ENCODE measurements at regions not wholly inside any gene's neighbourhood (a gene's known extent, or its start where the extent isn't known, plus 50 kb on each side); places are given as distances from the start of the nearest gene placed in this dataset.

DNA sequence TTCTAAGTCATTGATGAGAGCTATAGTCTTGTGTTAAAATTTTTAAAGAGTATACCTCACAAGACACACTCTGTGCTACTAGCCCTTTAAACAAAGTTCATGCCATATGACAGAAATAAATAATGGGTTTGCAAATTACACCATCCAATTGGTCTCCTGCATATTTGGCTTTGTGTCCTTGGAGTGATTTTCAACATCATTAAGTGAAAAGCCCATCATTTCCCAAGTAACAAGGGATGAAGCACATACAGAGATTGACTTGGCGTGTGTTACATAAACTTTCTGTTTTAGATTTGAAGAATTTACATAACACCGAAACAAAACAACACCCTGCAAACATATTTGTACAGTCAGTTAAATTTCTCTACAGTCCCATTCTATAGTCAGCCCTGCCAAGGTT, 216.9 kb upstream of the NEIL3 start:
- Histone ChIP-seq H3K4me3 (ENCODE audit: low read depth in 1 of 2, low read length in 2 of 2) (no peak overlapping the region), H3K36me3 (ENCODE audit: insufficient read depth, low read length) (no peaks in the 10 kb centered on the region), H3K4me1 (ENCODE audit: insufficient read depth, low read length) (no peaks in the 10 kb centered on the region), H3K27me3 (ENCODE audit: control insufficient read depth in 1 of 2, insufficient read depth in 2 of 2, low read length in 2 of 2) (no peaks in the 10 kb centered on the region), H3K9me3 (ENCODE audit: low read length) (no peaks in the 10 kb centered on the region), H3K27ac (ENCODE audit: low read depth, low read length) (no peak overlapping the region), H3K9ac (ENCODE audit: low read length) (no peak overlapping the region)

DNA sequence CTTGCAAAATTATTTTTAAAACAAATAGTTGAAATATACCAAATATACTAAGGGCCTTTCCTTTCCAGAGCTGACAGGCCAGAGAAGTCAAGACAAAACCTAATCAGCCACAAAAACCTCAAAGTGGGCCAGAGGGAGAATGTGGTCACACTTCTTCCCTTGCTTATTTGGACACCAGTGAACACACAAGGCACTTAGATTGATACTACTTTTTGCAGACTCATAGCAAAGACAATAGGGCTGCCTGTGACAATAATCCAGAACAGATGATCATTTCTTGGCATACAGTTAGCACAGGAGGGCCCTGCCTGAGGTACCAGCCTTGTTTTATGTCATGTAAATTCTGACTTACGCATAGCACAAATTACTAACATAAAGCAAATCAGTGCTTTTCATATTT, 215.7 kb upstream of the NEIL3 start:
- no peaks in the 10 kb centered on the region for H3K9me3 ChIP-seq (ENCODE audit: low read length)
- no peak overlapping the region for H3K4me3 ChIP-seq (ENCODE audit: low read depth in 1 of 2, low read length in 2 of 2)
- no peaks in the 10 kb centered on the region for H3K27me3 ChIP-seq (ENCODE audit: control insufficient read depth in 1 of 2, insufficient read depth in 2 of 2, low read length in 2 of 2)
- no peak overlapping the region for H3K9ac ChIP-seq (ENCODE audit: low read length)
- H3K4me1 ChIP-seq (ENCODE audit: insufficient read depth, low read length), result no peaks in the 10 kb centered on the region
- H3K36me3 ChIP-seq (ENCODE audit: insufficient read depth, low read length), result no peaks in the 10 kb centered on the region
- no peak overlapping the region for H3K27ac ChIP-seq (ENCODE audit: low read depth, low read length)

DNA sequence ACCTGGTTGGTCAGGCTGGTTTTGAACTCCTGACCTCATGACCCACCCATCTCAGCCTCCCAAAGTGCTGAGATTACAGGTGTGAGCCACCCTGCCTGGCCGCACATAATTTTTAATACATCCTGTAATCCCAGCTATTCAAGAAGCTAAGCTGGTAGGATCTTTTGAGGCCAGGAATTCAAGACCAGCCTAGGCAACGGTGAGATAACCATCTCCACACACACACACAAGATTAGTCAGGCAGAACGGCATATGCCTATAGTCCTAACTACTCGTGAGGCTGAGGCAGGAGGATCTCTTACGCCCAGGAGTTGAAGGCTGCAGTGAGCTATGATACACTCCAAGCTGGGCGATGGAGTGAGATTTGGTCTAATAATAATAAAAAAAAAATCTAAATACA, 212.4 kb upstream of the NEIL3 start:
- H3K4me1 ChIP-seq (ENCODE audit: insufficient read depth, low read length), result no peaks in the 10 kb centered on the region
- H3K9ac ChIP-seq (ENCODE audit: low read length), result no peak overlapping the region
- no peak overlapping the region for H3K27ac ChIP-seq (ENCODE audit: low read depth, low read length)
- no peak overlapping the region for H3K4me3 ChIP-seq (ENCODE audit: low read depth in 1 of 2, low read length in 2 of 2)
- H3K36me3 ChIP-seq (ENCODE audit: insufficient read depth, low read length), result no peaks in the 10 kb centered on the region
- no peaks in the 10 kb centered on the region for H3K27me3 ChIP-seq (ENCODE audit: control insufficient read depth in 1 of 2, insufficient read depth in 2 of 2, low read length in 2 of 2)
- H3K9me3 ChIP-seq (ENCODE audit: low read length), result no peaks in the 10 kb centered on the region

DNA sequence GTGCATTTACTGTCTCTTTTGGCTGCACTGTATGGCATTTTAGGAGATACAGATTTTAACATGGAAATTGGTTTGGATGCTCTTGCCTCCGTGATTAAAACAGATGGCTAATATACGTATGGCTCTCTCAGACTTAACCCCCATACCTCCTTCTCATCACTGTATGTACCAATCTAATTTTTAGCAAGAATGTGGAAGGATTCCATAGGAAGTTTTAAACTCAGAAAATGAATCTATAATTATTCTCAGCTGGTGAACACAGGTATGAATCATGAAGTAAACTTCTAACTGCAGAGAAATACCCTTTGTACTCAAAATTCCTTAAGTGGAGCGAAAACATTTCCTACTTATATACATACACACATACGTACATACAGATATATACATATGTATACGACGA, 210.5 kb upstream of the NEIL3 start:
- Histone ChIP-seq H3K36me3 (ENCODE audit: insufficient read depth, low read length) (no peaks in the 10 kb centered on the region), H3K9ac (ENCODE audit: low read length) (no peak overlapping the region)

DNA sequence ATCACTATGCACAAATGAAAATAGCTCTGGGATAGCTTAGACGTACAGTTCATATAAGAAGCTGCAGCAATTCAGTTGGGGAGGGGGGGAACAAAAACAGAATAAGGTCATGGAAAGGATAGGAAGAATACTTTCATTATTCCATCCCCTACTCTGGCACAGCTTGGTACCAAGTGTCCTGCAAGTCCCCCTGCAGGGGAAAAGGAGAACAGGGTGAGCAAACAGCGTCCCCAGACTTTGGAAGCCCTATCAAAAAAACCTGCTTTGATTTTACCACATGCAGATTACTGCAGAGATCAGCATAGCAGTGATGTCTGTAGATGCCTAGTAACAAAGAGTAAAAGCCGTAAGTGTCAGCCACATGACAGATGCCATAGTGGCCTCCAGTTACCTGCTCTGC, 209.4 kb upstream of the NEIL3 start:
- no peaks in the 10 kb centered on the region for H3K36me3 ChIP-seq (ENCODE audit: insufficient read depth, low read length)
- H3K4me1 ChIP-seq (ENCODE audit: insufficient read depth, low read length), result no peaks in the 10 kb centered on the region
- no peak overlapping the region for H3K4me3 ChIP-seq (ENCODE audit: low read depth in 1 of 2, low read length in 2 of 2)
- no peaks in the 10 kb centered on the region for H3K9me3 ChIP-seq (ENCODE audit: low read length)
- H3K27me3 ChIP-seq (ENCODE audit: control insufficient read depth in 1 of 2, insufficient read depth in 2 of 2, low read length in 2 of 2), result no peaks in the 10 kb centered on the region
- H3K9ac ChIP-seq (ENCODE audit: low read length), result no peak overlapping the region
- no peak overlapping the region for H3K27ac ChIP-seq (ENCODE audit: low read depth, low read length)

More for the DNA sequence above, 210.5 kb upstream of the NEIL3 start:
- Histone ChIP-seq H3K27me3 (ENCODE audit: control insufficient read depth in 1 of 2, insufficient read depth in 2 of 2, low read length in 2 of 2) (no peaks in the 10 kb centered on the region), H3K4me1 (ENCODE audit: insufficient read depth, low read length) (no peaks in the 10 kb centered on the region), H3K4me3 (ENCODE audit: low read depth in 1 of 2, low read length in 2 of 2) (no peak overlapping the region), H3K9me3 (ENCODE audit: low read length) (no peaks in the 10 kb centered on the region), H3K27ac (ENCODE audit: low read depth, low read length) (no peak overlapping the region)

DNA sequence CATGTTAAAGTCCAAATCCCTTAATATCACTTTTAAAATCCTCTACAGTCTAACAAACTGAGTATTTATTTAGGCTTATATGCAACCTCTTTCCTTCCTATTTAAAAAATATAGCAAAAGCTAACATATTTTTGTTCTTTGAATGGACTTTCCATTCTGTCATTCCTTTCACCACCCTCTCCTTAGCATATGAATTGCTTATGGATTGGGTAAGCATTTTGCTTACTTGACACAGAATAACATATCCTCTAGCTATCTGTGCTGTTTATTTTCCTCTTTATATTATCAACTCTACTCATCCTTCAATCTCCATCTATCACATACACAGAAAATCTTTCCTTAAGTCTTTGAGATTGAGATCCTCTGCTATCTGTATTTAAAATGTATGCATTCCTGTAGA, 206.1 kb upstream of the NEIL3 start:
- no peak overlapping the region for H3K9ac ChIP-seq (ENCODE audit: low read length)
- H3K27ac ChIP-seq (ENCODE audit: low read depth, low read length), result no peak overlapping the region
- H3K4me1 ChIP-seq (ENCODE audit: insufficient read depth, low read length), result no peaks in the 10 kb centered on the region
- H3K9me3 ChIP-seq (ENCODE audit: low read length), result no peaks in the 10 kb centered on the region
- no peaks in the 10 kb centered on the region for H3K36me3 ChIP-seq (ENCODE audit: insufficient read depth, low read length)
- H3K27me3 ChIP-seq (ENCODE audit: control insufficient read depth in 1 of 2, insufficient read depth in 2 of 2, low read length in 2 of 2), result no peaks in the 10 kb centered on the region
- no peak overlapping the region for H3K4me3 ChIP-seq (ENCODE audit: low read depth in 1 of 2, low read length in 2 of 2)

DNA sequence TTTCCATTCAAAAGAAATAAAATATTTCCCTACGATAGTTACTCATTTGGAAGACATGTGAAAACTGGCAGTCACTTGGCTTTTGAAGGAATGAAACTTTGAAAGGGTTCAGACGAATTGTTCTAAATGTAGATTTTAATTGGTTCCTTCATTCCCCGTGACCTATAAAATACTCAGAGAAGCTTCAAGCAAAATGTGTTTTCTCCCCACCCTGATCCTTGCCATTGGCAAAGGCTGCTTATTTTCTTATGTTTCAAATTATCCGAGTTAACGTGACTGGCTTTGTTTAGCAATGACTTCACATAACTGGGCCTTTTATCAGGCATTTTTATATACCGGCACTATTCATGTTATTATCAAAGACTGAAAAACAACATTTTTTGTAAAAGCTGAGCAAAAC, 204.1 kb upstream of the NEIL3 start:
- no peaks in the 10 kb centered on the region for H3K36me3 ChIP-seq (ENCODE audit: insufficient read depth, low read length)
- H3K9me3 ChIP-seq (ENCODE audit: low read length), result no peaks in the 10 kb centered on the region
- no peak overlapping the region for H3K9ac ChIP-seq (ENCODE audit: low read length)
- no peak overlapping the region for H3K27ac ChIP-seq (ENCODE audit: low read depth, low read length)
- H3K4me3 ChIP-seq (ENCODE audit: low read depth in 1 of 2, low read length in 2 of 2), result no peak overlapping the region
- H3K27me3 ChIP-seq (ENCODE audit: control insufficient read depth in 1 of 2, insufficient read depth in 2 of 2, low read length in 2 of 2), result no peaks in the 10 kb centered on the region
- H3K4me1 ChIP-seq (ENCODE audit: insufficient read depth, low read length), result no peaks in the 10 kb centered on the region

DNA sequence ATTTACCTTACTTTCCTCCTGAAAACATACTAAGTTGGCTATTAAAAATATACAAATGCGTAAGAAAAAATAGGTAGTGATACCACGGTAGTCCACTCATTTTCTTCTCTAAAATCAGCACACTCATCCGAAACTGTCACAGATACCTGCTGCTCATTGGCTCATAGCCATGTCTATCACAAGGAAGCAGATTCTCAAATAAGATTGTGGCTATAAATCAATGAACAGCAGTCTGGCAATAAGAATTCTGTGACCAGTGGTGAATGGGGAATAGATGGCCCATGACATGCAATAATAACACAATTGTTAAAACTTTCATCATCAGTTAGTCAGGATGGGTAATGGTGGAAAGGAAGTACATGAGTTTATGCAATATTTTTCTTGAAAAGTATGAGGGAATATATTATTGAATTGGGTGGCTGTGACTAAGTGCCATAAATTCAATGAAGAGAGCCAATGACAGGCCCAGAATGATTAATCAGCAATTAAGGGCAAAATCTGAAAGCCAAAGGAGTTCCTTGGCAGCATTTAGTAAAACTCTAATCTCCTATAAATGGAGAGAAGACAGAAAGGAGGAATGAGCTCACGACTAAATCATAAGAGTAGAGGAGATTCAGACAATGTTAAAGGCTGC, 202.3 kb upstream of the NEIL3 start:
- no peak overlapping the region for H3K4me3 ChIP-seq (ENCODE audit: low read depth in 1 of 2, low read length in 2 of 2)
- no peaks in the 10 kb centered on the region for H3K4me1 ChIP-seq (ENCODE audit: insufficient read depth, low read length)
- no peaks in the 10 kb centered on the region for H3K36me3 ChIP-seq (ENCODE audit: insufficient read depth, low read length)
- H3K27me3 ChIP-seq (ENCODE audit: control insufficient read depth in 1 of 2, insufficient read depth in 2 of 2, low read length in 2 of 2), result no peaks in the 10 kb centered on the region
- no peak overlapping the region for H3K27ac ChIP-seq (ENCODE audit: low read depth, low read length)
- H3K9ac ChIP-seq (ENCODE audit: low read length), result no peak overlapping the region
- H3K9me3 ChIP-seq (ENCODE audit: low read length), result no peaks in the 10 kb centered on the region

DNA sequence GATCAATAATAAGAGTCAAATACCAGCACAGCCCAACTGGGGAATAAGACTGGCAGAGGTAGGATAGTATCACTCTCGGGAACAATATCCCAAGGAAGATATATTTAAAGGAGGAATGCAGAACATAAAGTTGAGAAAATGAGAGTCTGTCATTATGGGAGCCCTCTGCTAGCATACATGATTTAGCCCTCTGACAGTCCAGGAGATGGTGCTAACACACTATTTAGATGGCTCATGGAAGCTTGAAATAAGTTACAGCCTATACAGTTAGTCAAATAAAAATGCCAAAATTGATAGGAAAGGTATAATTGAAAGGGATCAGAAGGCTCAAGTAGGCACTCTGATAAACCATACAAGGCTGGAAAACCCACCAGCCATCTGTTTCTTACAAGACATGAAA, 201.0 kb upstream of the NEIL3 start:
- Histone ChIP-seq H3K4me1 (ENCODE audit: insufficient read depth, low read length) (no peaks in the 10 kb centered on the region), H3K4me3 (ENCODE audit: low read depth in 1 of 2, low read length in 2 of 2) (no peak overlapping the region), H3K9me3 (ENCODE audit: low read length) (no peaks in the 10 kb centered on the region), H3K36me3 (ENCODE audit: insufficient read depth, low read length) (no peaks in the 10 kb centered on the region), H3K27ac (ENCODE audit: low read depth, low read length) (no peak overlapping the region), H3K27me3 (ENCODE audit: control insufficient read depth in 1 of 2, insufficient read depth in 2 of 2, low read length in 2 of 2) (no peaks in the 10 kb centered on the region), H3K9ac (ENCODE audit: low read length) (no peak overlapping the region)

DNA sequence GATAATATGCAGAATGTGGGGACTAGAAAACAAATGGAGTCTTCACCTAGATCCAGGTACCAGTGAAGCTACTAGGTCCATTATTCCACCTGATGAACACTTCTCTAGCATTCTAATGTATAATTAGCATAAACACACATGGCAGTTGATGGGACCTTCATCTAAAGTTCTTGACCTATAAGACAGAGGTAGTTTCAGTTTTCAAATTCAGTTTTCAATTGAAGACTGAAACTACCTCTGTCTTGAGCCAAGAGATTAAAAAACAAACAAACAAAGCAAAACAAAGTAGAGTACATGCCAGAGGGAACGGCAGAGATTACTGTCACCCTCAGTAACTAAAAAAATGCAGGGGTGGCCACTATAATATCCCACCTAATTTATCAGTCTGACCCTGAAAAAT, 199.9 kb upstream of the NEIL3 start:
- Histone ChIP-seq H3K9ac (ENCODE audit: low read length) (no peak overlapping the region), H3K9me3 (ENCODE audit: low read length) (no peaks in the 10 kb centered on the region), H3K4me3 (ENCODE audit: low read depth in 1 of 2, low read length in 2 of 2) (no peak overlapping the region), H3K27me3 (ENCODE audit: control insufficient read depth in 1 of 2, insufficient read depth in 2 of 2, low read length in 2 of 2) (no peaks in the 10 kb centered on the region), H3K36me3 (ENCODE audit: insufficient read depth, low read length) (no peaks in the 10 kb centered on the region), H3K27ac (ENCODE audit: low read depth, low read length) (no peak overlapping the region), H3K4me1 (ENCODE audit: insufficient read depth, low read length) (no peaks in the 10 kb centered on the region)

DNA sequence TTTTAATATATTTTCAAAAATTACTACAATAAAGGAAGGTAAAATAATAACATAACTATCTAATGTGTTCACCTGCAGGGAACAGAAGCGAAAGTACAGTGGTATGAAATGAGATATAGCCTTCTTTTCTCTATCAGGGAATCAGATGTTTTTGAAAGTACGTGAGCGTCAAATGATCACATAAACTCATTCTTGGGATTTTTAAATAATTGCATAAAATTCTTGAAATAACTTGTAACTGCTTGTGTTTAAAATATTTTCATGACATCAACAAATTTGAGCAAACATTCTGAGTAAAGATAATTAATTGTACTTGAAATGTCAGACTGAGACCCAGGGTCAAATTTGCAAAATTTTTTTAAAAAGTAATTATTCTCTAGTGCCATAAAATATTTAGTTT, 193.5 kb upstream of the NEIL3 start:
- Histone ChIP-seq H3K4me1 (ENCODE audit: insufficient read depth, low read length) (no peaks in the 10 kb centered on the region), H3K27me3 (ENCODE audit: control insufficient read depth in 1 of 2, insufficient read depth in 2 of 2, low read length in 2 of 2) (no peaks in the 10 kb centered on the region), H3K9me3 (ENCODE audit: low read length) (no peaks in the 10 kb centered on the region), H3K27ac (ENCODE audit: low read depth, low read length) (no peak overlapping the region), H3K9ac (ENCODE audit: low read length) (no peak overlapping the region), H3K36me3 (ENCODE audit: insufficient read depth, low read length) (no peaks in the 10 kb centered on the region), H3K4me3 (ENCODE audit: low read depth in 1 of 2, low read length in 2 of 2) (no peak overlapping the region)

DNA sequence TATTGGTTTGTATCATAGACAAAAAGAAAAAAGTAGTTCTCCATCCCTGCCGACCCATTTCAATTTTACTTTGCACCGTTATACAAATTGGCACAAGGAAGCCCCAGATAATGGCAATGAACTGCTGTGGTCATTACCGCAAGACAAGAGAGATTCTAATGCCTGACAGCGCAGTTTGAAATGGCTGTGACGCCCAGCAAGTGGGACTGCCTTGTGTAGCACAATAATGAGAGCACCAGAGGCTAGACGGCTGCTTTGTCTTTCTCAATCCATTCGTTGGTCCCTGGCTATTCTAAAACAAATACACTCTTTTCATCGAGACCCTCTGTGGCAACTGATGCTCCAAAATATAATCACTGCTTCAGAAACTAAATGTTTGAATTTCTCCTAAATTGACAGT, 192.4 kb upstream of the NEIL3 start:
- H3K4me1 ChIP-seq (ENCODE audit: insufficient read depth, low read length), result no peaks in the 10 kb centered on the region
- no peaks in the 10 kb centered on the region for H3K36me3 ChIP-seq (ENCODE audit: insufficient read depth, low read length)
- H3K4me3 ChIP-seq (ENCODE audit: low read depth in 1 of 2, low read length in 2 of 2), result no peak overlapping the region
- no peaks in the 10 kb centered on the region for H3K27me3 ChIP-seq (ENCODE audit: control insufficient read depth in 1 of 2, insufficient read depth in 2 of 2, low read length in 2 of 2)
- no peak overlapping the region for H3K9ac ChIP-seq (ENCODE audit: low read length)
- no peak overlapping the region for H3K27ac ChIP-seq (ENCODE audit: low read depth, low read length)
- H3K9me3 ChIP-seq (ENCODE audit: low read length), result no peaks in the 10 kb centered on the region

Data from muscle layer of colon (tissue), 2 donors.